ENCODE measurements at regions not wholly inside any gene's neighbourhood (a gene's known extent, or its start where the extent isn't known, plus 50 kb on each side); places are given as distances from the start of the nearest gene placed in this dataset.

DNA sequence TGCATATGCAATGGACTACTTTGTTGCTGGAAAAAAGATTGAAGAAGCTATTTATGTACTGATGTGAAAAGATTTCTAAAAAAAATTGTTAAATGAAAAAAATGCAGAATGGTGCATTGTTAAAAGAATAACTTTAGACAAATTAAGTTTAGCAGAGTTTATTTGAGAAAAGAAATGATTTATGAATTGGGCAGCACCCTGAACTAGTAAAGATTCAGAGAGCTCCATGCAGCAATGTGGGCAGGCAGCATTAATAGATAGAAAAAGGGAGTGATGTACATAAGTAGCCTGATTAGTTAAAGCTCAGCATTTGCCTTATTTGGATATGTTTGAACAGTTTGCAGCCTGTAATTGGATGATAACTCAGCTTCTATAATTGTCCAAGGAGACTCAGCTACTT is 677.9 kb upstream of the SEMA6A start:
- no peak for DNase-seq

DNA sequence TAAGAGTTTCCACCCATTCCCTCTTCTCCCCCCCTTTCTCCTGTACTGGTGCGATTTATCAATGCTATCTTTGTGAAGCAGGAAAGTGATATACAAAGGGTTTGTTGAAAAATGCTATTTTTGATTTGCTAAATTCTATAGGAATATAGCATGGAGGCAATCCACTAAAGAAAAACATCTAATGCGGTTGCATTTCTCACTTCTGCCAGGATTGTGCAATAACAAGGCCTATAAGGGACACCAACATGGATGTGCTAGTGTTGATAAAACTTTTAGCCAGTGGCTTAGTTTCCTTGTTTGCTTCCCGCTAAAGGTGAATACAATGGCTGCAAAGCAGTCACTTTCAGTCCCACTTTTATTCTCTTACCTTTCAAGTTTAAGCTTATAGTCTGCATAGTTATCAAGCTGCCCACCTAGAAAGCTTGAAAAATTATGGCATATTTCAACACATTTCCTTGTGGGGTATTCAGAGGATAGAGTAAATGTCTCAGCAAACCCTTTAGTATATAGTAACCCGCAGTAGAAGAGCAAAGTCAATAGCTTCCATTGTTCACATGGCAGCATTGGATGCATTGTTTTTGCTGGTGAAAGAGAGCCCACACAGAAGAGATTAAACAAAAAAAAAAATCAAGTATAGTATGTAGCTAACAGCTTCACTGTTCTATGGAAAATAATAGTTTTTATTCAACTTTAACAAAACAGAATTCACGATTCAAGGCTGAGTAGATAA is 674.6 kb upstream of the SEMA6A start:
- no peak for DNase-seq

DNA sequence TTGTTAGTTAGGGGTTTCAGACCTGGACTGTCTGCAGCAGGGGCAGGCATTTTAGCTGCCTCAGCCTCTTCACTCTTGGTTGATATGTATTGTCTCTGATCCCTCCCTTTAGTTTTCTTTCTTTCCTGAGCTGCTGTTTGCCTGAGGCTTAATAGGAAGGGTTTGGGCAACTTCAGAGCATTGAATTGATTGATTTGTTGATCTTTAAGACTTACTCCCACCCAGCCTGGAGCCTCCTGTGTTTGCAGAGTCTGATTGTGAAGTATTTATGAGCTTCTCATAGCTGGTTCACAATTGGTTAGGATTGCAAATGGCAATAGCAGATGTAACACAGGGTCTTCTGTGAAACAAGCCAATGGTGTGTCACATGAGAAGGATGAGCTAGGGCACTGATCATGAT is 671.8 kb upstream of the SEMA6A start:
- no peak for DNase-seq

DNA sequence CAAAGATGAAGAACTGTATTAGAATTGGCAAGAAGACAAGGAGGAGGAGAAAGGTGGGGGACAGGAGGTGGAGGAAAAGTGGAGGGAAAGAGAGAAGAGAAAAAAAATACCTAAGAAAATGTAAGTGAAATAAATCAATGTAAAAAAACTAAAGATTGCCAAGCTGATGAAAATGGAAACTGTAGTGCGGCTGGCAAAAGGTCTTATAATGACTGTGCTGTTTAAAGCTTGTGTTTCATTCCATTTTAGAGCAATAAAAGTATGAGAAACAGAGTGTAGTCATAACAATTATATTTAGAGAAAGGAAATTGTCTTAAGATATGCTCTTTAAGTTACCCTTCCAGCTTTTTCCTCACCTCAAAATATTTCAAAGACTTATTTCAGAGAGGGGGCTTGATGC is 670.5 kb upstream of the SEMA6A start:
- DNase-seq = no peak

DNA sequence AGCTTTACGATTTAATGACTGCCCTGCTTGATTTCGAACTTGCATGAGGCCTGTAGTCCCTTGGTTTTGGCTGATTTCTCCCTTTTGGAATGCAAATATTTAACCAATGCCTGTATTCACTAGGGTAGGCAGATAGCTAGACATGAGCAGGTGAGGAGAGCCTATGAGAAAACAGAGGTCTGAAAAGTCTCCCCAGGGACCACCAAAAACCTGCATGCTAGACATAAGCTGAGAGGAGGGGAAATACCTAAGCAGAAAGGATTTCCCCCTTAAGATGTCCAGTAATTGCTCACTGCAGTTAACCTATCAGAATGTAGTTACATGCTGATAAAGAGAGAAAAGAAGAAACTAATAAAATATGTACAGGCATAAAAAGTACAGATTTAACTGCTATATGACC is 667.4 kb upstream of the SEMA6A start:
- no peak for DNase-seq

DNA sequence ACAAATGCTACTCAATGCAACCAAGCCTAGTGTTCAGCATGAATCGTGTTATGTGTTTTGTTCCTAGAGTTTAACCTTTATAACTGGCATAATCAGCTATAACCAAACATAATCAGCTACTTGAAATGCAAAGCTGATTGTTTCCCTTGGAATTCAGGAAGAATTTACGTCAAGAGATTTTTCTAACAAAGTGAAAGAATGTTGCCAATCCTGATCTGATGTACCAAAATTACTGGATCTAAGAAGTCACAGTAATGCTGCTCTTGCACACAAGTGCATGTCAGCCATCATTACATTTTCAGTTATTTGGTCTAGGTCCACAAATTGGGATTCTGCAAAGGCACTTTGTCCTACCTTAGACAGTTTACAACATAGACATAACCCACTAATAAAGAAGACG is 662.3 kb upstream of the SEMA6A start:
- DNase-seq = no peak

DNA sequence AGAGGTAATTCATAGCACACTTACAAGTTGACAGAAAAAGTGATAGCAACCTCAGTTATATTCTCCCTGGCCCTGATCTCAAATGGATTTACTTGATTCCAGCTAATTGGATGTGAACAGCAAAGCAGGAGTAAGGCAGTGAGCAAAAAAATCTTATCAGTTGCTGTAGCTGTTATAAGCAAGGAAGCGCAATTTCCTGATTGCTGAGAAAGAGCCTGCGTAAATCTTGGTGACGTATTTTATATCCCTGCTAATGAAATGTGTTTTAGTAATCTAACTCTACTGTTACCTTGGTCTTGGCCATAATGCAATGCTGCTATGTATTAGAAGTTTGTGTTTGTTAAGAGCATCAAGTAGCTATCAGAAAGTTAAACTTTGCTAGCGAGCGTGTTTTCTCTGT is 661.2 kb upstream of the SEMA6A start:
- no peak for DNase-seq

DNA sequence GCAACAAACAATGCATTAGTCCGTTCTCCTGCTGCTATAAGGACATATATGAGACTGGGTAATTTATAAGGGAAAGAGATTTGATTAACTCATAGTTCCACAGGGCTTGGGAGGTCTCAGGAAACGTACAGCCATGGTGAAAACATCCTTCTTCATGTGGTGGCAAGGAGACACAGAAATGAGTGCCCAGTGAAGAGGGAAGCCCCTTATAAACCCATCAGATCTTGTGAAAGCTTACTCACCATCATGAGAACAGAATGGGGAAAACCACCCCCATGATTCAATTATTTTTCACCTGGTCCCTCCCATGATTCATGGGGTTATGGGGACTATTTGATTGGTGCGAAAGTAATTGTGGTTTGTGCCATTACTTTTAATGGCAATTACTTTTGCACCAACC is 655.8 kb upstream of the SEMA6A start:
- DNase-seq = no peak

DNA sequence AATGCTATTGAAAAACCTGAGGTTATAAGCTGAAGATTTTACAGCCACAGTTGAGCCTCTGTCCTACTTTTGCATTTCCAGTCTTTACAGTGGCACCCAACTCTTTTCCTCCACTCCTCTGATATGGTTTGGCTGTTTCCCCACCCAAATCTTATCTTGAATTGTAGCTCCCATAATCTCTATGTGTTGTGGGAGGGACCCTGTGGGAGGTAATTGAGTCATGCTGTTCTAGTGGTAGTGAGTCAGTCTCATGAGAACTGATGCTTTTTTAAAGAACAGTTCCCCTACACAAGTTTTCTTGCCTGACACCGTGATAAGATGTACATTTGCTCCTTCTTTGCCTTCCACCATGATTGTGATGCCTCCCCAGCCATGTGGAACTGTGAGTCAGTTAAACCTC is 646.1 kb upstream of the SEMA6A start:
- no peak for DNase-seq

DNA sequence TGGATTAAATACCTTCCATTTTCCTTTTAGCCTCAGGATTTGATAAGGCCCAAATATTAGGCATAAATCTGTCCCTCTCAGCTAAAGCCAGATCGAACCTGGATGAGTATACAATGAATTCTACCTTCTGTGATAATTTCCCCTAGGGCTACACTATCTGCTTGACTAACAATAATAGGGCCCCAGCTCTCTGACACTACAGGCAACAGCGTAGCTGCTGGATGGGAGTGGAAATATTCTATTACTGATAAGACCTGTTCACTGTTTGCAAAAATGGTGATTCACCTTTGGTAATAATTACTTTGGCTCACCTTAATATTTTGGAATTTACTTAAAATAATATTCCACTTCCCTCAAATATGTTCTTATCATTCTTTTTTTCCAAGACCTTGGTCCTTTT is 644.2 kb upstream of the SEMA6A start:
- DNase-seq = no peak

DNA sequence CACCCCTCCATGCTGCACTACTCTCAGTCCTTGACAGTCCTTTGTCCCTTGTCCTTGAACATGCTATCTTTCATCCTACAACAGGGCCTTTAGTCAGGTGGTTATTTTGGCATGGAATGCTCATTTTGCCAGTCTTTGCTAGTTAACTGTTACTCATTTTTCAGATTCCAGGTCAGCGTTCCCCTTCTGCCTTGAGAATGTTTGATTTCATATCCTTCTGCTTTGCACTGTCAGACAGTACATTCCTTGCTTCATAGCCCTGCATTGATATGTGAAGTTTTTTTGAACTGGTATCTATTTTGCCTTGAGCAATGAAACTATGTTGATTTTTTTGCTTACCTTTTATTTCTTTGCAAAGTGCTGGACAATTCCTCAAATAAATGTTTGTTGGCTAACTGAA is 638.2 kb upstream of the SEMA6A start:
- no peak for DNase-seq

DNA sequence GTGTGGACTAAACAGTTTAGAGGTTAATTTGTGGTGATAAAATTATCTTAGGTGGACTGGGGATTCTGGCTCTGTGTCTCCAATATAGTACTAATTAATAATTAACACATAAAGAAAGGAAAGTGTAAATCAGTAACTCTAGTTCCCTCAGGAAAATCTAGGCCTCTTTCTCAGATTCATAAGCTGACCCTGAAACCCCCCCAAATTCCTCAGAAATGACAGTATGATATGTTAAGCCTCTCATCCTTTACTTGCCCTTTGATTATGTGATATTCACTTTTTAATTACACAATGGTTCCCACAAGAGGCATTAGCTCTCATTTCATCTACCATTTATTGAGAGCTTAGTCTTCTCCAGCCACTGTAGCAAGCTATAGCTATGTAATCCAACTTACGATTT is 636.2 kb upstream of the SEMA6A start:
- DNase-seq = no peak

DNA sequence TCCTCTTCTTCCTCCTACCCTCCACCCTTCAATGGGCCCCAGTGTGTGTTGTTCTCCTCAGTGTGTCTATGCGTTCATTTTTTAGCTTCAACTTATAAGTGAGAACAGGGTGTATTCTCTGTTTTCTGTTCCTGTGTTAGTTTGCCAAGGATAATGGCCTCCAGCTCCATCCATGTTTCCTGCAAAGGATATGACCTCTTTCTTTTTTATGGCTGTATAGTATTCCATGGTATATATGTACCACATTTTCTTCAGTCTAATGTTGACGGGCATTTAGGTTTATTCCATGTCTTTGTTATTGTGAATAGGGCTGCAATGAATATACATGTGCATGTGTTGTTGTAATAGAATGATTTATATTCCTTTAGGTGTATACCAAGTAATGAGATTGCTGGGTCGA is 634.9 kb upstream of the SEMA6A start:
- DNase-seq = no peak

DNA sequence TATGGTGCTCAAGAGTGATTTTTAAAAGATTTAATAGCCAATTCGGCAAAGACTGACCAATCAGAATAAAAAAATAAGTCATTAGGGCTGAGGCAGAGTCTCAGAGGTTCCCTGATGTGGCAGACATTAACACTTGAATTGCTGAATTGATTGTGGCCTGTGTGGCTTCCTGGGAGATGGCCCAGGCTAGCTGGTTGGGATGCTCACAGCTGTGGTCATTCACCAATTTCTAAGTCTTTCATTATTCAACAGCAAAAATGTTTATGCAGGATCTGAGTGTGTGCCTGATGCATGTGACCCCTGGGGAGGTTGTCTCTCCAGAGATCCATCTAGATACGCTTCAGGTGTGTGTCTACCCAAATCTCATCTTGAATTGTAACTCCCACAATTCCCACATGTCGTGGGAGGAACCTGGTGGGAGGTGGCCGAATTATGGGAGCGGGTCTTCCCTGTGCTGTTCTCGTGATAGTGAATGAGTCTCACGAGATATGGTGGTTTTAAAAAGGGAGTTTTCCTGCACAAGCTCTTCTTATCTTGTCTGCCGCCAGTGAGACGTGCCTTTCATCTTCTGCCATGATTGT is 632.6 kb upstream of the SEMA6A start:
- no peak for DNase-seq

DNA sequence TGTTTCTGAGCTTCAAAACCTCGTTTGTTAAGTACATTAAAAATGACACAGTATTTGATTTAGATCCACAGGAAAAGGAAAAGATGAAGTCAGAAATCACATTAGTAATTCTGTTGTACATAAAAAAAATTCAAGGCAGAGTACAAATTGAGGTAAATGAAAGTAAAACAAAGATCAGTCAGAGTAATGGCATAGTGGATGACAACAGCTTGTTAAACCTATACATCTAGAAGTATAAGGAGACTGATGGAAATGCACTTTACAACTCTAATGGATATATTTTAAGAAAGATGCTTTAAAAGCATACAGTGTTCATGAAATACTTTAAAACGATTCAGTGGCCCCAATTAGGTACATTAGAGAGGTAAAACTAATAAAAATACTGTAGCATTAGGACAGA is 631.3 kb upstream of the SEMA6A start:
- DNase-seq = no peak

DNA sequence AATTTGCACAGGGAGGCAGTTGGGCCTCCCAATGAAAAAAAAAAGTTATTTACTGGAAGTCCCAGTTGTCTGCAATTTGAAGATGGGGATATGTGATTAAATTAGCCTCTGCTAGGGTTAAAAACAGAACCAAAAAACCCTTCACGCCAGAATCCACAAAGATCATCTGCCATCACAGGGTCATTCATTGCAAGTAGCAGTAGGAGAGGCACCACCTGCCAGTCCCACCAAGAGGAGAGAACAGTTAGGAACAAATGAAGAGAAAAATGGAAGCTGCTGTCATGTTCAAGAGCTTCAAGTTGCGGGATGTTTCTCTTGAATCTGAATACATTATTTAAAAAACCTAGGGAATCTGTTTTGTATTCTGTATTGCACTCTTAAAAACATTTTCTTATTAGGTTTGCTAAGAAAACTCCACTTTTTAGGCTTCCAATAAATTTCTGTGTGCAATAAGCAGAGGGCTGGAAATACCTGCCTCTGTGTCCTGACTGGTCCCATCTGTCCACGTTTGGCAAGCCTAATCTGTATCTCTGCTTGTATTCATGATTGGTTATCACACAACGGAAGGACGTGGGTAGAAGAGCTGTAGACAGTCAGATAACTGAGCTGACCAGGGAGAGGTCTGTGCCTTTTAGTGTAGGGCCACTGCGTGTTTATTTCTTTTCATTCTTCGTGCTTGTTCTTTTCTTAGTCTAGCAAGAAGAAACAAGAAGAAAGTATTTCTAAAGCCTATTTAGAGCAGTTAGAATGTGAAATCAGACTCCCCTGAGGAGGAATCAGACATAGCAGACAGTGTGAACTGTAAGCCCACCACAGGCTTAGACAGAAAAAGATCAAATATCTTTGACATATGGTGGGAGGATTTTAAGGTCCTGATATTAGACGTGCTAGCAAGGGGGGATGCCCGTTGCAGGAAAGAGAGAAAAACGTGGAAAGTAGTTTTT is 630.6 kb upstream of the SEMA6A start:
- no peak for DNase-seq

DNA sequence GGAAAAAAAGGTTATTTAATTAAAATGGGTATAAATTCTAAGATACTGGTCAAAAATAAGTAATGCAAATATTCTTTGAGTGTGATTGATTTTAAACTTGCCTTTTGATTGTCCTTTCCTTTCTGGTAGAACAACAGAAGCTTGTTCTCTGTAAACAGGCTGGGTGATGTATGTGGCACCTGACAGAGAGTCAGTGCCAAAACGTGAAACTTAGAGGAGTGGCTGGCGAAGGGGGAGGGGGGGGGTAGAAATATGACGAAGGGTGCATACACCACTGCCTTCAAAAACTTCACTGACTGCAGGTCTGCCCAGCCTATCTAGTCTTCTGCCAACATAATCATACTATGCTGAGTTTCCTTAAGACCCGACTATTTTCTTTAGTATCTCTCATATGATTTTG is 629.8 kb upstream of the SEMA6A start:
- DNase-seq = no peak

DNA sequence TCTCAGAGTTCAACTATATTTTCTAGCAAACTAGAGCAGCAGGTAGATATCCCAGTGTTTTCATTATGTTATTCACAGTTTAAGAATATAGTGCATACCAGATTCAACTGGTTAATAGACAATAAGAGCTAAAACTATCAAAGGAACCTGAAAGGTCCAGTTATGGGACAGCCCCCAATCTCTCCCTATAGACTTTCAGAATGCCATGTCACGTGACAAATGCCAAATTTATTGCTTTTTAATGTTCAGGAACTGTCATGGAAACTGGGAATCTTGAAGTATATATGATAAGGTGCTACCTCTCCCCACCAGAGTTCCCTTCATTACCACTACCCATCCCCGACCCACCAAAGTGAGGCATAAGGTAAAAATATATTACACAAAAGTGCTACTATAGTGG is 629.0 kb upstream of the SEMA6A start:
- no peak for DNase-seq

DNA sequence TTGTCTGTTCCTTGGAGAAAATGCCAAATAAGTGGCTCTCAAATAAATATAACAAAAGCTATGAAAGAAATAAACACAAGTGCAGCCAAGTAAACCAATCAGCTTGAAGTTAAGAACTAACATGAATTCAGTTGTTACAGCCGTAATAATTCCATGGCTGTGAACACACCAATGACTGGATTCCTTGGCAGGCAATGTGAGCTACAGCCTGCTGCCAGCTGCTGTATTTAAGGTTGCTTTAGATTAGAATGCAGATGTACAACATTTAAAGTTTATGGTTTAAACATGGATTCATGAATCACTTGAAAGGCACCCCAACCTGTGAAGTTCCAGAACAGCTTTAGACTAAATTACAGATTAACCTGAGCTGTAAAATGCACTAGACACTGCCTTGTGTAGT is 626.4 kb upstream of the SEMA6A start:
- DNase-seq = no peak

DNA sequence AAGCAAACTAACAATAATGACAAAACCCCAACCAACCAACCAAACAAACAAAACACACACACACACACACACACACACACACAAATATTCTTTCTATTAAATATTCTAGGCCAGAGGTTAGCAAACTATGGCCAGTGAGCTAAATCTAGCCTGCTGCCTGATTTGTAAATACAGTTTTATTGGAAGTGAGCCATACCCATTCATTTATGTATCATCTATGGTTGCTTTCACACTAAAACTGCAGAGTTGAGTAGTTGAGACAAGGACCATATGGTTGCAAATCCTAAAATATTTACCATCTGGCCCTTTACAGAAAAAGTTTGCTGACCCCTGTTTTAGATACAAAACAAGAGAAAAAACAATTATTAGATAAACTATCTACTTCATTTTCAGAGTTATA is 620.5 kb upstream of the SEMA6A start:
- DNase-seq = no peak

DNA sequence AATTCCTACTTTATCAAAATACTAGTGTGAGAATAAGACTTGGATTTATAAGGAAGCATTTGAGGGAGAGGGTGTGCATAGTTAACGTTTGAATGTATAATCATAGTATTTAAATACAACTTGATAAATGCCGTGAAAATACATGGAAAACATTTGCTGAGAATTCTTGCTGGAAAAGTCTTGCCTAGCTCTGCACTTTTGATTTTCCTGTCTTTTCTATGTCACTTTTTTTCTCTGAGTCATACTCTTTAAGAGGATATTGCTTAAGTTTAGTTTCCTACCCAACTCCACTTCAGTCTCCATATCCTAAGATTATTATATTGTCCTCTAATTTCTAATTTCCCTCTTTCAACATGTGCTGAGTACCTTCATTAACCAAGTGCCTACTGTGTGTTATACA is 616.6 kb upstream of the SEMA6A start:
- DNase-seq = no peak

DNA sequence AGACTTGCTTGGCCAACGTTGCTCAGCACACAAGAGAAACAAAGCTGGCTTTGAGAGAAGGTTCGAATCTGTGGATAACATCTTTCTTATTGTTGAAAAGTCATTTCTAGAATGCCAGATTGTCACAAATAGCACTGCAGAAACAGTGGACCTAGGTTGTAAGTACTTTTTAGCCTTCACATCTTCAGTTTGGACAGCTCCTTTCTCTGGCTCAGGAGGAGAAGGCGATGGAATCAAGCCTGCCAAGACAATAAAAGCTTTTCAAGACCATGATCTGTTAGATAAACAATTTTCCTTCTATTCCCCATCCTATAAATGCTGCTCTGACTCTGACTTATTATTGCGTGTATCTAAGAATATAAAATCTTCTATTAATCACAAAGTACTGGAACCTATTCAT is 615.2 kb upstream of the SEMA6A start:
- no peak for DNase-seq

DNA sequence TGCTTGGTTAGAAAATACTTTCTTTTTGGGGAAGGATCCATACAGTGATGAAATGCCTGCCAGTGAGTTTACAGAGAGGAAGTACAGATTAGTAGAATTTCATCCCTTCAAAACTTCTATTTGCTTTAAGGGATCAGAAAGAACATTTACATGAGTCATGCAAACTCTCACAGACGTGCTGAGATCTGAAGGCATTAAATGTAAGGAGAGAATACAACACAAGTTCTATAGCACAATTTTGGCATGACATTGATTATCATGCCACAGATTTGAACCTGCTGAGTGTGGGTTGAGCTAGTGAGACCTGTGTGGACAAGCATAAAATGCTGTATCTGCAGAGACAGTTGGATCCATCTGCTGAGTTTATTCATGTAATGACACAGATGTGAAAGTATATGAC is 613.6 kb upstream of the SEMA6A start:
- no peak for DNase-seq

DNA sequence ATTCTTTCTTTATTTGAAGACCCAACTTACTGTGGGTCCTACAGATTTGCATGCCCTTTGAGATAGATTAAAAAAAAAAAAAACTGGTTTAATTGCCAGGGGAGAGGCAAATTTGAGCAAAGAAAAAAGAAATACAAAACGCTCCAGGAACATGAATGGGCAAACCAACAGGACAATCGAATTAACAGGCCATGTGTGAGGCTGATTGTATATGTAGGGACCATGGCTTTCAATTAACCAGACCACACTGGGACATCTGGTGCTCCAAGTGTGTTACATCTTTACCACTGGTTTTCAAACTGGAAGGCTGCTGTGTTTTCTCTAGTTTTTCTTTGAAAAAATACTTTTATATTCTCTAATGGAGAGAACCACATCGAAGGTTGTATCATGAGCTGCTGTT is 612.1 kb upstream of the SEMA6A start:
- DNase-seq = no peak

All from NCI-H1105 treated with DMSO at 0.1 percent for 48 hours (cell line).